GM19395 (cell line): ENCODE measurements at regions not wholly inside any gene's neighbourhood (a gene's known extent, or its start where the extent isn't known, plus 50 kb on each side); places are given as distances from the start of the nearest gene placed in this dataset.

Experiments
- ATAC-seq: cut with Tn5 transposase; IDR thresholded peaks from one replicate; pipeline ENCODE4 v1.9.1; 2021; ENCODE audit warnings: mild to moderate bottlenecking, moderate library complexity; ENCODE audit not compliant: unreplicated experiment

DNA sequence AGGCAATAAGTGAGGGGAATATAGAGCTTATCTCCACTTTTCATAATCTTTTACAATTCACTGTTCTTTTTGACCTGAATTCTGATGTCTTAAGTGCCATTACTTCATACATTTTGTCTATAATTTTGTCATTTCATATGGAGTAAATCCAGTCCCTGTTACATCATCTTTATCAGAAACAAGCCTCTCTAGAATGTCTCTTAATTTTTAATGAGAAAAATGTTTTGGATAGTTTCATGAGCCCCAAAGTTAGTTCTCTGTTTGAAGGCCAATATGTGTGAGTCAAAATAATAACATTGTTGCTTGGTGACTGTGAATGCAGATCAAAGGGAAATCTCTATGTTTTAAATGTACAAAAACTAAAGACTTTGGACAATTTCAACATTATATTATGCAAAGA, 329.6 kb upstream of the ARRDC3 start:
- no peak for ATAC-seq

DNA sequence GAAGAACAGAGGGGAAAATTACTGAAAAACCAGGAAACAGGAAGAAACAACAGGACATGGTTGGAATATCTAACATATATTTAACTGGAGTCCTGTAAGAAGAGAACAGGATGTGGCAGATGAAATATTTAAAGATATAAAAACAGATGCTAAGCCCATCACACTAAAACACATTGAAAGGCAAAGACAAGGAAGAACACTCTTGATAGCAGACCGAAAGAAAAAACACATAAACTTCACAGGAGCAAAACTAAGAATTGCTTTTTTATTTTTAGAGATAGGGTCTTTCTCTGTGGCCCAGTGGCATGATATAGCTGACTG, 324.4 kb upstream of the ARRDC3 start:
- no peak for ATAC-seq

DNA sequence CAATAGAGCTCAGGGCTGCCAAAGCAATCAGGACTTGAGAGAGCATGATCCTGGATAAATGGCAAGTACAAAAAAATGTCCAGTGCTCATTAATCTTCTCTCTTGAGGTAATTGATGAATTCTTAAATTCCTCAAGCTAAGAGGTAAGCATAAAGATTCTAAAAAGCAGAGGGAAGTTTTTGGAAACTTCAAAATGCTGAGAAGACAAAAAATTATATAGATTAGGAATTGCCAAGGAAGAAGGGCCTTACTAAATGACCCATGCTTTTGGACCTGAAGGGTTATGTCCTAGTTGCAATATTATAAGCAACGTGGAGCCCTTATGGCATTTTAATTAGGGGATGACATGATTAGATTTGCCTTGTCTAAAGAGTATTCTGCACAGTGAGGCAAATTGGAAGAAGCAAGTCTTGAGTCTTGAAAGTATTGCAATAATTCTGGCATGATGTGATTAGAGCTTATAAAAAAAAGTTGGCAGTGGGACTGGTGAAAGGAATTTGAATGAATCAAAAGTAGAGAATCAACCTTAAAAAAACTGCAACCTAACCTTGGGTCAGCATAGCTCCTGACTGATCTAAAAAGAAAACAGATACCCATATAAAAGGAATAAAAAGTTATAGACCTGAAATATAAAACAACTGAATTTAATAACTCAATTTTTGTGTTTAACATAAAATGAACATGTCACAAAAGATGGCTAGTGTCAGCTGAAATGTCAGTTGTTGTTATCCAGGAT, 323.8 kb upstream of the ARRDC3 start:
- ATAC-seq = no peak

DNA sequence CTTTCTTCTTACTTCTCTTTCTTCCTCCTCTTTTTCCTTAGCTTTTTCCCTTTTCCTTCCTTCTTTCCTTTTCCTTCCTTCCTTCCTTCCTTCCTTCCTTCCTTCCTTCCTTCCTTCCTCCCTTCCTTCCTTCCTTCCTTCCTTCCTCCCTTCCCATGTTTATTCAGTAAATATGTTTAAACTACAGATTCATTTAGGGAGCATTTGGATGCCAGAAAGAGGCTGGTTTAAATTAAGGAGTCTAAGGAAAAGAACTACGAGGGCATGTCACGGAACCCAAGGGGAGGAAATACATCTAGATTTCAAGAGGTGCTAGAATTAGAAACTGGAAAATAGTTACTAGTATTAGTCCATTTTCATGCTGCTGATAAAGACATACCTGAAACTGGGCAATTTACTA, 320.0 kb upstream of the ARRDC3 start:
- ATAC-seq = no peak

DNA sequence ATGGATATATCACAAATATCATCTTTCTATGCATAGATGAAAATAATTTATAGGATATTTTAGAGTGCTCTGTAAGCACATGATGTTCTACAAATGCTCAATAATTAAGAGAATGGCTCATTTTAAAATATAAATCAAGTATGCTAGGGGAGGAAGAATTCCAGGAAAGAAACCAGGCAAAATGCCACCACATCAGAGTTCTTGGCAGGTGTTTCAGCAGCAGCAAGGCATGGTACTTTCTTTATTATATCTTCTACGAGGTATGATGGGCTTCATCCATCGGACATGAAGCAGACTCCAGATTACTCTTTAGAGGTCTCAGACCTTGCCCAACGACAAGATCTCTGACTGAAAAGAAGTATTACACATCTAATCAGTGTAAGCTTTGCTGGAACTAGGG, 316.3 kb upstream of the ARRDC3 start:
- no peak for ATAC-seq

DNA sequence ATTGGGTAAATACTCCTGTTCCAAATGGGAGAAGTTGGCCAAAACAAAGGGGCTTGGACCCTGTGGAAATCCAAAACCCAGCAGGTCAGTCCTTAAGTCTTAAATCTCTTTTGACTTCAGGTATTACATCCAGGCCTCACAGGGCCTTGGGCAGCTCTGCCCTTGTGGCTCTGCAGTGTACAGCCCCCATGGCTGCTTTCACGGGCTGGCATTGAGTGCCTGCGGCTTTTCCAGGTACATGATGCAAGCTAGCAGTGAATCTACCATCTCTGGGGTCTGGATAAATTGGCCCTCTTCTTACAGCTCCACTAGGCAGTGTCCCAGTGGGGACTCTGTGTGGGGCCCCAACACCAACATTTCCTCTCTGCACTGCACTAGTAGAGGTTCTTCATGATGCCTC, 308.5 kb upstream of the ARRDC3 start:
- no peak for ATAC-seq

DNA sequence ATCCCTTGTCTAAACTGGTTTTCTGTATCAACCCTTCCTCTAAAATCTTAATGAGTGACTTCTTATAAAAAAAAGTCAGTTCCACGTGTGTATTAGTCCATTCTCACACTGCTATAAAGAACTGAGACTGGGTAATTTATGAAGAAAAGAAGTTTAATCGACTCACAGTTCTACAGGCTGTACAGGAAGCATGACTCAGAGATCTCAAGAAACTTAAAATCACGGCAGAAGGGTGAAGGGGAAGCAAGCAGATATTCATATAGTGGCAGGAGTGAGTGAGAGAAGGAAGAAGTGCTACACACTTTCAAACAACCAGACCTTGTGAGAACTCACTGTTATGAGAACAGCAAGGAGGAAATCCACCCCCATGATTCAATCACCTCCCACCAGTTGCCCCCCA, 307.8 kb upstream of the ARRDC3 start:
- ATAC-seq = no peak

DNA sequence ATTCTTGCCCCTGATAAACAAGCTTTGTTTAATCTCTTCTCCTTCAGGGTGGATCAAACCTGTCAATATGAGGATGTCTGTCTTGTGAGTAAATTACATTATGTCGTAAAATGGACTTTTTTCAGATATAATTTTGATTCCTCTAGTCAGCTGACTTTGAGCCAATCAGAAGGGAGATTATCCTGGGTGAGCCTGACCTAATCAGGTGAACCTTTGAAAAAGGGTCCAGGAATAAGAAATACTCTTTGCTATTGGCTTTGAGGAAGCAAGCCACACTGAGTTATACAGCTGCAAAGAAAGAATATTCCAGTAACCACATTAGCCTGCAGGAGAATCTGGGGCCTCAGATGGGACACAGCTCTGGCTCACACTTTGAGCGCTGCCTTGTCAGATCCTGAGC, 304.3 kb upstream of the ARRDC3 start:
- ATAC-seq = no peak

DNA sequence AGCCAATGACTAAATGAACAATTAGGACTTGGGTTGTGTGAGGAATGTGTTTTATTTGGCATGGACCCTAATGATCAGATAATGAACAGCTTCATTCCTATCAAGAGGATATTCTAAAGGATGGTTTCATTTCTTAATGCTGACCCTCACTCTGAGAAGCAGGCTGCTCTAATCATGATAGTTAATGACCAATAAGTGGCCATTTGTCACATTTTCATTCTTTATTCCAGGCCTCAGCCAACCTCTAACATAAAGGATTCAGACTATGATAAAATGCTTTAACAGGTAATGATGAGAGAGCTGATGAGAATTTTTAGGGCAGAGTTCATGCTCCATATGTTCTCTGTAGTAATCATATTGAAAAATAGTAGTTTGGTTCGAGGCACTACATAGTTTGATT, 301.5 kb upstream of the ARRDC3 start:
- ATAC-seq = no peak

DNA sequence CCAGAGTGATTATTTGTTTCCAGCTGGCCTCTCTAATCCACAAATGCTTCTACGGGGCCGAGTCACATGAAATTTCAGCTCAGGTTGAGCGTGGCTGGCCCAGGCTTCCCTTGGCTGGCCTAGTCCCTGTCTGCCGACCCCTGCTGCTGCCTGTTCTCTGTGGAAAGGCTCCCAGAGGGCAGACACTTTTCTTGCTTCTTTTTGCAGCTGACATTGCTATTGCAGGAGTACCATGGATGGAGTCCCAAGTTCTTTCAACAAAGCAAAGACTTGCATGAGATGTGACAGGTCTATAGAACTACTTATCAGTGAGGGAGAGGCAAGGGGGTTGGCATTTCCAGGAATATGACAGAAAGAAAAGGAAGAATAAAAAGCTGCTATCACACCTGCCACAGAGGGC, 287.4 kb upstream of the ARRDC3 start:
- no peak for ATAC-seq

DNA sequence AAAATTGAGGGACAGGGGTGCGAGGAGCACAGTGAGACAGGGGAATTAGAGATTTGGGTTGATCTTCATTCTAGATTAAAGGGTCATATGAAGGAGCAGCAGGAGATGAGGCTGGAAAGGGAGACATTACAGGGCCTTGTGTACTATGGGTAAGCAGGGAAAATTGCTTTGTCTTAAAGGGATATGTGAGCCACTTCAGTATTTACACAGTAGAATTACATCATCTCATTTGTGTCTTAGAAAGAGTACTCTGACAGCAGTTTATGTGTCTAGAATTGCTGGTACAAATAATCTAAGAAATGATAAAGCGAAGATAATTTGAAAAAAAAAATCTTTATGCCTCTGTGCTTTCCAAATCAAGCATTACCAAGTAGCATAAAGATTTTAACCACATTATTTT, 287.0 kb upstream of the ARRDC3 start:
- no peak for ATAC-seq

DNA sequence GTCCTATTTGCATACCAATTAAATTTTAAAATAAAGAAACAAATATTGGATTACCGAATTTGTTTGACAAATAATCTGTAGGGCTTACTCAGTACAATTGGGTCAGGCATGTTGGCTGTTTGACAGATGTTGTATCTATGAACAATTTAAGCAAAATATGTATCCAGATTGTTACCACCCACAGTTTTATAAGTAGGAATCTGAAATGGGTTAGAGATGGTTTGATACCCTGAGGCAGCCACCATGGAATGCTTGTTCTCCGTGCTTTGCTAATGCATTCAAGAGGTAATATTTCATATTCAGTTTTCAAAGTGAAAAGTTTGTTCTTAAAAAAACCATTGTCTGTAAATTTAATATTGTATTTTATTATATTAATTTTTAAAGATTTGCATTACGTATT, 285.1 kb upstream of the ARRDC3 start:
- ATAC-seq = no peak

DNA sequence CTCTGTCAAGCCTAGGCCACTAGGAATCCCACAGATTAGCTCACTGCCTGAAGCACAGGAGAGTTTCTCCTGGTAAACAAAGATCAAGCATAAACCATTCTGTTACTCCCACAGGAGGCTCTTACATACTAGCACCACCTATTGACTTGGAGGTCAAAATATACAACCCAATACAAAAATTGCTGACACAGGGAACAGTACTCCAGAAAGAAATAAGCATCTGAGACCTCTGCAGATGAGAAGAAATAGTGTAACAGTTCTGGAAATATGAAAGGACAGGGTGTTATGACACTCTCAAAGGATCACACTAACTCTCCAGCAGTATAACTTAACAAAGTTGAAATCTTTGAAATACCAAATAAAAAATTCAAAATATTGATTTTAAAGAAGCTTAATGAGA, 269.6 kb upstream of the ARRDC3 start:
- no peak for ATAC-seq

DNA sequence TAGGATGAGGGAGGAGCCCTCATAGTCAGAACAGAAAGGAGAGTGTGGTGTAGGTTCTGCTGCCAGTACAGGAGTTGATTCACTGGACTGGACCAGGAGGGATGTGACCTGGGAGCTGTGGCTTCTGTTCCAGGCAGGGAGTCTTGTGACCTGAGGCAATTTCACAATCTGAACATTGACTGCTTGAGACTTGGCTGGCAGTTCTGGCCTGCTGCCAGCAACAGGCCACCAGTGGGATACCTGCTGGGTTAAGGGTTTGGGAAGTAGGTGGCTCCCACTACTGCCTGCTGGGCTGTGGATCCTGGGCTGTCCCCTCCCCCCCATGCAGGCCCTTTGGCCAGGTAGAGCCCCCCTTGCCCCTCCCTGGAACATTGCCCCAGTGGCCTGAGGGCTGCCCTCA, 268.6 kb upstream of the ARRDC3 start:
- no peak for ATAC-seq

DNA sequence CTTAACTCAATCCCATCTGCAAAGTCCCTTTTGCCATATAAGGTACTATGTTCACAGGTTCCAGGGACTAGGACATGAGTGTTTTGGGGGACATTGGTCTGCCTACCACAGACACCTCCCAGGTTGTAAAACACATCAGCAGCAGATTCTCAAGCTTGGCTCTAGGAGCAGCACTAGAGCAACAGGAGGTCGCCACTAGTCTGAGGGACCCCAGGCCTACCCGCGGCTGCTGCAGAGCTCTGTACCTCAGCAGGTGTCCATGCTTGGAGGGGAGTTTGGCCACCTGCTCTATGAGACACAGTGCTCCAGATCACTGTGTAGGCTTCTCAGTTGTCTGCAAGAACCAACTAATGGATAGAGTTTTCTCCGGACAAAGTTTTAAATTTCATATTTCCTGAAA, 262.2 kb upstream of the ARRDC3 start:
- no peak for ATAC-seq

DNA sequence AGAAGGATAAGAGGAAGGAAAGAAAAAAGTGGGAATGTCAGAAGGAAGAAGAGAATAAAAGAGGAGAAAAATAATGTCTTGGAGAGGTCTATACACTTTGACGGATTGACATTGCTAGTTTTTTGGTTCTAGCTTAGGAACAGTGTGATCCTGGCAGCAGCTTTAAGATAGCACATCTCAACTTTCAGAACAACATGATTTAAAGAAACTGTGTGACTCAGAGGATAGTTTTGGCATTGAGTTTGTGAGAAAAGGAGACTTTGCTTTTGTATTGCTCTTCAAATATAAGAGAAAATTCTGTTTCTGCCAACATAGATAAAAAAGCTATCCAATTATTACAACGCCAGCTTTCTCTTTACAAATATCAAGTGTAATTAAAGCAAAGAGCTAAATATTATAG, 260.7 kb upstream of the ARRDC3 start:
- ATAC-seq = no peak

DNA sequence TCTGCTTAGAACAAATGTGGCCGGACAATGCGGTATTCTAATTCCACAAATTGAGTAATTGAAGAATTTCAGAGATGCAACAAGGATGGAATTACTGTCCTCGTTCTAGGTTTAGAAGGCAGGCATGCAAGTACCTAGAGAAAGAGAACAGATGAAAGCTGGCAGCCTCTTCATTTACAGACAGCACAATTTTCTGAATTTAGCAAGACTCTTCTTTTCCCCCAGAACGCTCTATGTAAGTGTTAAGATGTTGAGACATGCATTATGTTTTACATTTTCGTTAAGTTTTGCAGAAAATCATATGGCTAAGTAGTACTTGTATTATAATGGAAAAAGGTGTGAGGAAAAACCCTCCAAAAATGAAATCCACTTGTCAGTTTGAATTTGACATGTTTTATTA, 259.5 kb upstream of the ARRDC3 start:
- ATAC-seq = no peak

DNA sequence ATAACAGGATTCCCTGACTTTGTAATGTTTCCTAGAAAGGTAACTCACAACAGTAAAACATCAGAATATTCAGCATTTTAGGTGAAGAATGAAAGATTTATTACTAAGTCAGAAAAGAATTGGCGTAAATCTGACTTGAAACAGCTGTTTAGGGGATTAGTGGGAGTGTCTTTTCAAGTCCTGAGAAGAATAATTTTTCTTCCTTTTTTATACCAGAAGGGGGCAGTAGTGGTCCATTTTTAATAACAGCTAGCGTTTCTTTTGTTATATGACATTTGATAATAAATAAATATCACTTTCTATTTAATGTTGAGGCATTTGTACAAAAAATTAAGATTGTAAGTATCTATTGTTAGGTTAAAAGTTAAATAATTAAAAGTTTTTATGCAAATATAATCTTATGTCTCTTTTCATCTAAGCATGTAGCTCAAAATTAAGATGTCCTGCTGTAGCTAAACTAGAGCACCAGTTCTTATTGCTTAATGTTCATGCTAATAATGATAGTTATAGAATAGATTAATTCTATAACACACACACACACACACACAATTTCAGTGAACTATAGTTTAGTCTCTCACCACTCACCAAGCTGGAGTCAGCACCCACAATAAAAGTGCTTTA, 258.7 kb upstream of the ARRDC3 start:
- ATAC-seq = no peak

DNA sequence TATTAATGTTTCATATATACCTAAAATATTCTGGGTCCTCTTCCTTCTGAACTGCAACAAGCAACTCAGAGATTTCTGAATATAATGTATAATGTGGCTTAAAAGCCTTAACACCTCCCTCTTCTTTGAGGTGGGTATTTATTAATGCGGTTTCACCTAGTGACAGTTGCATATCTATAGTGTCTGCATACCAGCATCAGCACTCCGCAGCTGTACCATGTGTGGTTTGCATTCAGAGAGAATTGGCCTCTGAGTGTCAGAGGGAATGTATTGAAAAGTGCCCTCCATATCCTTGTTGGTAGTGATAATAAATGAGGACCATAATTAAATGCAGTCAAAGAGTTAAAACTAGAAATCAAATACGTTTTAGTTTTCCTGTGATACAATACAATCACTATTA, 256.6 kb upstream of the ARRDC3 start:
- no peak for ATAC-seq

DNA sequence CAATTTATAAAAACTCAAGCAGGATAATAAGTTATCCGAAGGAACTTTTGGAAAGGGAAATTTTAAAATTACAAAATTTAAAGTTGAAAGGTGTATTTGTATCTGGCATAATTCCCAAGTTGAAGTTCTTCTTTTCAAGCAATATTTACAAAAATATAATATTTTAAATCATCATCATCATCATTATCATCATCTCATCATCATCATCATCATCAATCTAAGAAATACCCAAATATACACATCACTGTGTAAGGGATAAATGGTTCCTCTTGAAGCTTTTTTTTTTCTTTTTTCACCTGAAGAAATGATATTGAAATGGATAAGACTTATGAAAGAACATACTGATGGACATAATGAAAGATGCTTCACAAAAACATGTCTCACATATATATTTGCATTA, 254.9 kb upstream of the ARRDC3 start:
- no peak for ATAC-seq

DNA sequence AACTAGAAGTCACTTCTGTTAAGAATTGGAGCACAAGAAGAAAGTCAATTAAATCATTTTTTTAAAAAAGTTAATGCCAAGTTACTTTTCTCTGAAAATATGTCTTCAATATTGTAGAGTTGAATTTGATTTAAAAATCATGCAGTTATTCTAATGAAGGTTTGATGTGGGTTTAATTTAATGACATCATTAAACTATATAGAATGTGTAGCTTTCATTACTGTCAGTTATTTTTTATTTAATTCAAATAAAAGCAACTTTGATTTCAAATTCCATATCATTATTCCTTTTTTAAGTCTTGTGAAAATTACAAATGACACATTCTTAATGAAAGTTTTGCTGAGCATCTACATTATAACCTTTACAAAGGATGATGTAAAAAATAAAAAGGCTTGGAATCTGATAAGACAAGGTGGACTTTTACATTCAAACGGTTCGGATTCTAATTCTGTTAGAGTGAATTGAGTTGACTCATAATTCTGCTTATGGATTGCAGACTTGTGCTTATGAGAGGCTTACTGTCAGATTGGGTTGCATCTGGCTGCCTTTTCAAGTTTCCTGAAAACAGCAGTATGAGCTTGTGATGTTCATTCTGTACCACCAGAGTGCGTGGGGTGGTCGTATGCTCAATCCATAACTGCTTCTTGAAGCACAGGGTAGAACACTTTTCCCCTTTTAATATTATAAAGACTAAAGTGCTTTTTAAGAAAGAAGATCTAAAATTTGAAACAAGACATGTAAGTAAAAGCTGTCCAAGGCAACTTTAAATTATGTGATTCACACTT, 253.0 kb upstream of the ARRDC3 start:
- no peak for ATAC-seq

DNA sequence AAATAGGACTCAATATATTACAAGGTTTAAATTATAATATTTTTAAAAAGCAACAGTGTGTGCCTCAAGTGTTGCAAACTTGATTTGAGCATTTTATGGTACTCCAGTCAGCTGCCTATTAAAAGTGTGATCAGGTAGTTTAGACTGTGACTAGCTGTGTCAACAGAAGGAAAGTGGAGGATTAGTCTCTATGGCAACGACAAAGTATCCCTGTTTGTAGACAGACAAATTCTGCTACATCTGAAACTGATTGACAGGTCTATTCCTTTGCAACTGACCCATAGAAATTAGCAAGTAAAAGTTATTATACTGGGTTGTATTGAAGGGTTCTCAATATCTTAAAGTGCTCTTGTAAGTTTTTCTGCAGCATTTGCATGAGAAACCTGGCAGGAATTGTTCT, 249.8 kb upstream of the ARRDC3 start:
- no peak for ATAC-seq
